A549 (cell line): ENCODE measurements at regions not wholly inside any gene's neighbourhood (a gene's known extent, or its start where the extent isn't known, plus 50 kb on each side); places are given as distances from the start of the nearest gene placed in this dataset.

ENCODE experiments used
- BHLHE40 ChIP-seq: IDR thresholded peaks from 2 replicates; pipeline ENCODE4 v1.6.1; 2012; ENCODE audit warnings: low read depth, low read length, inconsistent platforms
- CTCF ChIP-seq: fragments of >200 bp; sonication (Bioruptor Twin); formaldehyde crosslinking; IDR thresholded peaks from 3 replicates; pipeline ENCODE4 v1.5.1; 2016
- EHMT2 ChIP-seq: fragments of 200-600 bp; sonication (generic); IDR thresholded peaks from 2 replicates; pipeline ENCODE4 v1.6.1; 2016; ENCODE audit warnings: antibody characterized with exemption, low read depth, mild to moderate bottlenecking, moderate library complexity
- ESRRA ChIP-seq: fragments of 150-350 bp; IDR thresholded peaks from 2 replicates; pipeline ENCODE4 v1.6.1; 2014; ENCODE audit warnings: mild to moderate bottlenecking, low read length, borderline replicate concordance
- HDAC2 ChIP-seq: fragments of 200-600 bp; sonication (generic); IDR thresholded peaks from 2 replicates; pipeline ENCODE4 v1.6.1; 2016
- HMGXB4 ChIP-seq: fragments of 250-450 bp; sonication (Bioruptor Pico); IDR thresholded peaks from 2 replicates; pipeline ENCODE4 v1.5.0; 2021; ENCODE audit warnings: mild to moderate bottlenecking, moderate library complexity, borderline replicate concordance
- MAZ ChIP-seq: fragments of 150-350 bp; IDR thresholded peaks from 2 replicates; pipeline ENCODE4 v1.6.1; 2014; ENCODE audit warnings: antibody characterized with exemption, low read depth, low read length, borderline replicate concordance
- MYC ChIP-seq: IDR thresholded peaks from 2 replicates; pipeline ENCODE4 v1.6.1; 2012; ENCODE audit warnings: mild to moderate bottlenecking, inconsistent platforms, low read length, improper control_type of control experiment, borderline replicate concordance
- PHF8 ChIP-seq: fragments of 200-600 bp; sonication (generic); IDR thresholded peaks from 2 replicates; pipeline ENCODE4 v1.6.1; 2016; ENCODE audit warnings: low read depth, mild to moderate bottlenecking, antibody characterized with exemption, moderate library complexity, borderline replicate concordance
- POLR2A ChIP-seq: IDR thresholded peaks from 2 replicates; pipeline ENCODE4 v1.6.1; 2012; ENCODE audit warnings: mild to moderate bottlenecking, low read length
- RAD21 ChIP-seq, 2 experiments: fragments of >200 bp in 1 of 2; sonication (Bioruptor Twin) in 1 of 2; formaldehyde crosslinking in 1 of 2; IDR thresholded peaks in 1 of 2; conservative IDR thresholded peaks in 1 of 2; 2 replicates in 1 of 2; 3 replicates in 1 of 2; pipeline ENCODE4 v1.6.1; 2012 to 2018; ENCODE audit warnings: inconsistent platforms in 1 of 2
- RNF2 ChIP-seq: fragments of 200-600 bp; sonication (generic); IDR thresholded peaks from 2 replicates; pipeline ENCODE4 v1.6.1; 2016; ENCODE audit warnings: low read depth, mild to moderate bottlenecking, antibody characterized with exemption, moderate library complexity, borderline replicate concordance
- TF ChIP-seq, protein P1 (sequence below): IDR thresholded peaks from 2 replicates; pipeline ENCODE4 v1.6.1; 2012

GRCh38 chr1:17488995-17489767 is 49.7 kb upstream of the RCC2 start:
- TF ChIP-seq CTCF (no peak), BHLHE40 (no peak), EHMT2 (no peak), HMGXB4 (CRISPR knock-in tag) (no peak), PHF8 (no peak), ESRRA (no peak), MAZ (no peak), POLR2A (no peak), RAD21 (conservative IDR thresholded peaks at IDR 0.05 in 1 of 2, IDR thresholded peaks at IDR 0.05 in 1 of 2) (no peak), RNF2 (no peak), MYC (no peak), HDAC2 (no peak)
- TF ChIP-seq, protein P1, sequence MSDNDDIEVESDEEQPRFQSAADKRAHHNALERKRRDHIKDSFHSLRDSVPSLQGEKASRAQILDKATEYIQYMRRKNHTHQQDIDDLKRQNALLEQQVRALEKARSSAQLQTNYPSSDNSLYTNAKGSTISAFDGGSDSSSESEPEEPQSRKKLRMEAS: no peak
